Fibroblast of skin of right biceps (primary cell): ENCODE measurements at regions not wholly inside any gene's neighbourhood (a gene's known extent, or its start where the extent isn't known, plus 50 kb on each side); places are given as distances from the start of the nearest gene placed in this dataset.
A peak's percentile ranks its signal among the peaks of the same experiment; 100 is the strongest.
"Not testable (repeated sequence)": the region's sequence is repeated elsewhere in the genome, so short reads cannot be mapped to it uniquely, and the experiment has no call there.

Source experiments
- DNase-seq: peaks from one replicate; pipeline ENCODE4 v3.0.0-alpha.2; 2013

- DNase-seq, result not testable (repeated sequence)
Measured at GRCh38 chr1:143764831-143765230, 207.0 kb downstream of the FAM72C start.

- DNase-seq, result not testable (repeated sequence)
Measured at GRCh38 chr1:143760366-143760765, 211.4 kb downstream of the FAM72C start.

GRCh38 chr1:143755961-143756360 is 215.8 kb downstream of the FAM72C start:
- not testable (repeated sequence) for DNase-seq

- no peak for DNase-seq
Measured at GRCh38 chr1:143748906-143749305, 222.9 kb downstream of the FAM72C start.

- DNase-seq, result no peak
Measured at GRCh38 chr1:143736562-143736961, 235.2 kb downstream of the FAM72C start.

GRCh38 chr1:143735764-143736461 is 235.9 kb downstream of the FAM72C start:
- peak; percentile 20 for DNase-seq

GRCh38 chr1:143734261-143734660 is 237.5 kb downstream of the FAM72C start:
- DNase-seq, result not testable (repeated sequence)

GRCh38 chr1:143730890-143731289 is 240.9 kb downstream of the FAM72C start:
- DNase-seq, result not testable (repeated sequence)

GRCh38 chr1:143729449-143730111 is 242.2 kb downstream of the FAM72C start:
- DNase-seq, result not testable (repeated sequence)

GRCh38 chr1:143728802-143729448 is 242.9 kb downstream of the FAM72C start:
- DNase-seq, result not testable (repeated sequence)

- DNase-seq, result no peak
Measured at GRCh38 chr1:143727263-143727662, 244.5 kb downstream of the FAM72C start.

- DNase-seq, result no peak
Measured at GRCh38 chr1:143721024-143721373, 250.8 kb downstream of the FAM72C start.

GRCh38 chr1:143720087-143721023 is 251.4 kb downstream of the FAM72C start:
- peak; percentile 26 for DNase-seq

GRCh38 chr1:143718524-143718923 is 253.3 kb downstream of the FAM72C start:
- no peak for DNase-seq

- DNase-seq, result no peak
Measured at GRCh38 chr1:143718021-143718420, 253.8 kb downstream of the FAM72C start.

- no peak for DNase-seq
Measured at GRCh38 chr1:143717434-143717833, 254.4 kb downstream of the FAM72C start.

GRCh38 chr1:143714913-143715312 is 256.9 kb downstream of the FAM72C start:
- not testable (repeated sequence) for DNase-seq

- not testable (repeated sequence) for DNase-seq
Measured at GRCh38 chr1:143709606-143710259, 262.1 kb downstream of the FAM72C start.

GRCh38 chr1:143702739-143703138 is 269.0 kb downstream of the FAM72C start:
- not testable (repeated sequence) for DNase-seq

- DNase-seq, result no peak
Measured at GRCh38 chr1:143699731-143700130, 272.1 kb downstream of the FAM72C start.

GRCh38 chr1:143699115-143699514 is 272.7 kb downstream of the FAM72C start:
- DNase-seq, result no peak

- peak; percentile 9 for DNase-seq
Measured at GRCh38 chr1:143698016-143698415, 273.8 kb downstream of the FAM72C start.
